MM.1S (cell line): ENCODE measurements at regions not wholly inside any gene's neighbourhood (a gene's known extent, or its start where the extent isn't known, plus 50 kb on each side); places are given as distances from the start of the nearest gene placed in this dataset.
"Not testable (repeated sequence)": the region's sequence is repeated elsewhere in the genome, so short reads cannot be mapped to it uniquely, and the experiment has no call there.

Source experiments
- CTCF ChIP-seq: fragments of 300-600 bp; sonication (generic); IDR thresholded peaks from 2 replicates; pipeline ENCODE4 v1.5.1; 2016; ENCODE audit warnings: antibody characterized with exemption, low read length, mixed read lengths
- EZH2 ChIP-seq: fragments of 300-600 bp; sonication (generic); optimal IDR thresholded peaks from 2 replicates; pipeline ENCODE3; 2017; ENCODE audit warnings: low read depth, mild to moderate bottlenecking, antibody characterized with exemption, low read length, mixed read lengths
- EZH2phosphoT487 ChIP-seq: fragments of 300-600 bp; sonication (generic); IDR thresholded peaks from 2 replicates; pipeline ENCODE4 v1.6.1; 2018; ENCODE audit warnings: antibody characterized with exemption, low read length

- TF ChIP-seq CTCF, EZH2phosphoT487, EZH2: not testable (repeated sequence)
Observed at GRCh38 chr11:12595089-12595847, 79.0 kb upstream of the TEAD1 start.
